NT2/D1 (cell line): ENCODE measurements at regions not wholly inside any gene's neighbourhood (a gene's known extent, or its start where the extent isn't known, plus 50 kb on each side); places are given as distances from the start of the nearest gene placed in this dataset.

Experiments
- YY1 ChIP-seq: IDR thresholded peaks from 2 replicates; pipeline ENCODE4 v1.6.1; 2011; ENCODE audit not compliant: insufficient read length, insufficient read depth
- ZNF274 ChIP-seq: IDR thresholded peaks from 2 replicates; pipeline ENCODE4 v1.6.1; 2011; ENCODE audit warnings: mild to moderate bottlenecking, low read depth, low read length

GRCh38 chr4:152256996-152257395, 278.9 kb downstream of the FBXW7 start:
- no peak for TF ChIP-seq YY1
- TF ChIP-seq ZNF274, result no peak
